Neural cell (in vitro differentiated cells): ENCODE measurements at regions not wholly inside any gene's neighbourhood (a gene's known extent, or its start where the extent isn't known, plus 50 kb on each side); places are given as distances from the start of the nearest gene placed in this dataset.

Source experiments
- H2AFZ ChIP-seq: fragments of 200-600, 300-800 bp; sonication (generic), shearing (Covaris generic); 2 replicates; pipeline ENCODE4 v1.6.0; 2014; ENCODE audit warnings: low read depth, mild to moderate bottlenecking, antibody characterized with exemption, low read length, moderate library complexity
- H3F3A ChIP-seq: fragments of 200-600 bp; shearing (Covaris generic); 2 replicates; pipeline ENCODE4 v1.6.1; 2016; ENCODE audit warnings: mild to moderate bottlenecking, moderate library complexity, mixed read lengths, antibody characterized with exemption, low read length; ENCODE audit not compliant: insufficient read depth, poor library complexity, severe bottlenecking
- H3K27ac ChIP-seq: fragments of 200-600, 300-800 bp; sonication (generic), shearing (Covaris generic); 2 replicates; pipeline ENCODE4 v1.5.1; 2014; ENCODE audit warnings: mild to moderate bottlenecking, low read length, moderate library complexity
- H3K27me3 ChIP-seq: fragments of 300-800, 200-600 bp; sonication (generic), shearing (Covaris generic); 2 replicates; pipeline ENCODE4 v1.6.0; 2014; ENCODE audit warnings: mild to moderate bottlenecking, low read depth, low read length, moderate library complexity; ENCODE audit not compliant: insufficient read depth
- H3K36me3 ChIP-seq: fragments of 300-800, 200-600 bp; sonication (generic), shearing (Covaris generic); 2 replicates; pipeline ENCODE4 v1.5.1; 2014; ENCODE audit warnings: mild to moderate bottlenecking, antibody characterized with exemption, low read length, moderate library complexity; ENCODE audit not compliant: insufficient read depth
- H3K4me2 ChIP-seq: fragments of 300-800, 200-600 bp; sonication (generic), shearing (Covaris generic); 2 replicates; pipeline ENCODE4 v1.6.0; 2014; ENCODE audit warnings: mild to moderate bottlenecking, low read length
- H3K4me3 ChIP-seq: fragments of 300-800, 200-600 bp; sonication (generic), shearing (Covaris generic); 2 replicates; pipeline ENCODE4 v1.5.1; 2014; ENCODE audit warnings: mild to moderate bottlenecking, low read length, moderate library complexity
- H3K79me2 ChIP-seq: fragments of 200-600 bp; shearing (Covaris generic); replicated peaks from 2 replicates; pipeline ENCODE4 v1.6.0; 2014; ENCODE audit warnings: mild to moderate bottlenecking, low read length, moderate library complexity; ENCODE audit not compliant: insufficient read depth
- H3K9ac ChIP-seq: fragments of 300-800, 200-600 bp; sonication (generic), shearing (Covaris generic); 2 replicates; pipeline ENCODE4 v1.6.1; 2016; ENCODE audit warnings: mild to moderate bottlenecking, low read length, mixed read lengths
- H3K9me2 ChIP-seq: fragments of 200-600 bp; shearing (Covaris generic); 2 replicates; pipeline ENCODE4 v1.6.1; 2016; ENCODE audit warnings: mild to moderate bottlenecking, low read length, mixed read lengths; ENCODE audit not compliant: insufficient read depth
- H3K9me3 ChIP-seq: fragments of 200-600, 300-800 bp; sonication (generic), shearing (Covaris generic); 2 replicates; pipeline ENCODE4 v1.6.1; 2016; ENCODE audit warnings: mild to moderate bottlenecking, mixed run types, low read length, moderate library complexity, mixed read lengths
- H4K20me1 ChIP-seq: fragments of 200-600 bp; shearing (Covaris generic); 2 replicates; pipeline ENCODE4 v1.6.1; 2016; ENCODE audit warnings: mild to moderate bottlenecking, mixed run types; ENCODE audit not compliant: insufficient read depth
- EP300 ChIP-seq: fragments of 450-650 bp; conservative IDR thresholded peaks from 2 replicates; pipeline ENCODE4 v1.6.1; 2014; ENCODE audit warnings: antibody characterized with exemption, mild to moderate bottlenecking, moderate library complexity; ENCODE audit not compliant: poor library complexity, severe bottlenecking
- EZH2 ChIP-seq: fragments of 200-600, 300-800 bp; shearing (Covaris generic), sonication (generic); IDR thresholded peaks from 2 replicates; pipeline ENCODE4 v1.6.1; 2014; ENCODE audit warnings: antibody characterized with exemption, low read length, borderline replicate concordance, mild to moderate bottlenecking; ENCODE audit not compliant: insufficient read depth, poor library complexity, severe bottlenecking
- MXI1 ChIP-seq: fragments of 450-650 bp; conservative IDR thresholded peaks from 2 replicates; pipeline ENCODE4 v1.6.1; 2014; ENCODE audit warnings: antibody characterized with exemption, mild to moderate bottlenecking; ENCODE audit not compliant: poor library complexity, severe bottlenecking
- RAD21 ChIP-seq: fragments of 450-650 bp; conservative IDR thresholded peaks from 2 replicates; pipeline ENCODE4 v1.6.1; 2014; ENCODE audit warnings: antibody characterized with exemption, mild to moderate bottlenecking, moderate library complexity
- SMC3 ChIP-seq: fragments of 450-650 bp; conservative IDR thresholded peaks from 2 replicates; pipeline ENCODE4 v1.6.1; 2014; ENCODE audit warnings: antibody characterized with exemption, mild to moderate bottlenecking, moderate library complexity; ENCODE audit not compliant: poor library complexity
- TAF1 ChIP-seq: IDR thresholded peaks from 2 replicates; pipeline ENCODE4 v1.6.1; 2012; ENCODE audit warnings: low read depth
- TF ChIP-seq, protein P1 (sequence below): IDR thresholded peaks from 2 replicates; pipeline ENCODE4 v1.6.1; 2012; ENCODE audit warnings: borderline replicate concordance
- TF ChIP-seq, protein P2 (sequence below): fragments of 450-650 bp; IDR thresholded peaks from 2 replicates; pipeline ENCODE4 v1.5.1; 2014; ENCODE audit warnings: antibody characterized with exemption, mild to moderate bottlenecking, moderate library complexity; ENCODE audit not compliant: poor library complexity, severe bottlenecking

- TF ChIP-seq, protein P1, sequence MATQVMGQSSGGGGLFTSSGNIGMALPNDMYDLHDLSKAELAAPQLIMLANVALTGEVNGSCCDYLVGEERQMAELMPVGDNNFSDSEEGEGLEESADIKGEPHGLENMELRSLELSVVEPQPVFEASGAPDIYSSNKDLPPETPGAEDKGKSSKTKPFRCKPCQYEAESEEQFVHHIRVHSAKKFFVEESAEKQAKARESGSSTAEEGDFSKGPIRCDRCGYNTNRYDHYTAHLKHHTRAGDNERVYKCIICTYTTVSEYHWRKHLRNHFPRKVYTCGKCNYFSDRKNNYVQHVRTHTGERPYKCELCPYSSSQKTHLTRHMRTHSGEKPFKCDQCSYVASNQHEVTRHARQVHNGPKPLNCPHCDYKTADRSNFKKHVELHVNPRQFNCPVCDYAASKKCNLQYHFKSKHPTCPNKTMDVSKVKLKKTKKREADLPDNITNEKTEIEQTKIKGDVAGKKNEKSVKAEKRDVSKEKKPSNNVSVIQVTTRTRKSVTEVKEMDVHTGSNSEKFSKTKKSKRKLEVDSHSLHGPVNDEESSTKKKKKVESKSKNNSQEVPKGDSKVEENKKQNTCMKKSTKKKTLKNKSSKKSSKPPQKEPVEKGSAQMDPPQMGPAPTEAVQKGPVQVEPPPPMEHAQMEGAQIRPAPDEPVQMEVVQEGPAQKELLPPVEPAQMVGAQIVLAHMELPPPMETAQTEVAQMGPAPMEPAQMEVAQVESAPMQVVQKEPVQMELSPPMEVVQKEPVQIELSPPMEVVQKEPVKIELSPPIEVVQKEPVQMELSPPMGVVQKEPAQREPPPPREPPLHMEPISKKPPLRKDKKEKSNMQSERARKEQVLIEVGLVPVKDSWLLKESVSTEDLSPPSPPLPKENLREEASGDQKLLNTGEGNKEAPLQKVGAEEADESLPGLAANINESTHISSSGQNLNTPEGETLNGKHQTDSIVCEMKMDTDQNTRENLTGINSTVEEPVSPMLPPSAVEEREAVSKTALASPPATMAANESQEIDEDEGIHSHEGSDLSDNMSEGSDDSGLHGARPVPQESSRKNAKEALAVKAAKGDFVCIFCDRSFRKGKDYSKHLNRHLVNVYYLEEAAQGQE: no peak
These were observed 192.9 kb upstream of the CNKSR2 start (continued) for GRCh38 chrX:21181232-21181853.

DNA sequence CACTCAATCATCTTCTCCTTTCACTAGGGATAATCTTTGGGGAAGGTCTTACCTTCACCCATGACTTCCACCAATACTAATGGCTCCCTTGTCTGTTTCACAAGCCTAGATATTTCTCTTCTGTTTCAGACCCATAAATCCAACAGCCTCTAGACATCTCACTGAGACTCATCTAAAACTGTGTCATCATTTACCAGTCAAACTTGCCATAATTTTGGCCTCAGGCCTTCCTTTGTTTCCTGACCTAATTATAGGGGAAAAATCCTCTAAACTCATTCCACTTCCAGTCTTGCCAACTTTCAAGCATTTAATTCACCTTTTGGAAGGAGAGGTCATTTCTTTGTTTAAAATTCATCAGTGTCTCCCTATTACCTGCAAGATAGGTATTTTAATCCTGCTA lies 181.0 kb upstream of the CNKSR2 start:
- Histone ChIP-seq H4K20me1 (no peaks in the 10 kb centered on the region), H3K27me3 (no peaks in the 10 kb centered on the region), H3K79me2 (no peaks in the 10 kb centered on the region), H3K36me3 (no peaks in the 10 kb centered on the region), H3K4me2 (no peak overlapping the region), H3F3A (no peaks in the 10 kb centered on the region), H3K9me2 (no peaks in the 10 kb centered on the region), H2AFZ (no peak overlapping the region), H3K9ac (no peak overlapping the region), H3K27ac (no peak overlapping the region), H3K9me3 (no peaks in the 10 kb centered on the region), H3K4me3 (no peak overlapping the region)
- TF ChIP-seq EZH2: no peak
- no peak for TF ChIP-seq TAF1
- TF ChIP-seq SMC3: no peak
- TF ChIP-seq, protein P2, sequence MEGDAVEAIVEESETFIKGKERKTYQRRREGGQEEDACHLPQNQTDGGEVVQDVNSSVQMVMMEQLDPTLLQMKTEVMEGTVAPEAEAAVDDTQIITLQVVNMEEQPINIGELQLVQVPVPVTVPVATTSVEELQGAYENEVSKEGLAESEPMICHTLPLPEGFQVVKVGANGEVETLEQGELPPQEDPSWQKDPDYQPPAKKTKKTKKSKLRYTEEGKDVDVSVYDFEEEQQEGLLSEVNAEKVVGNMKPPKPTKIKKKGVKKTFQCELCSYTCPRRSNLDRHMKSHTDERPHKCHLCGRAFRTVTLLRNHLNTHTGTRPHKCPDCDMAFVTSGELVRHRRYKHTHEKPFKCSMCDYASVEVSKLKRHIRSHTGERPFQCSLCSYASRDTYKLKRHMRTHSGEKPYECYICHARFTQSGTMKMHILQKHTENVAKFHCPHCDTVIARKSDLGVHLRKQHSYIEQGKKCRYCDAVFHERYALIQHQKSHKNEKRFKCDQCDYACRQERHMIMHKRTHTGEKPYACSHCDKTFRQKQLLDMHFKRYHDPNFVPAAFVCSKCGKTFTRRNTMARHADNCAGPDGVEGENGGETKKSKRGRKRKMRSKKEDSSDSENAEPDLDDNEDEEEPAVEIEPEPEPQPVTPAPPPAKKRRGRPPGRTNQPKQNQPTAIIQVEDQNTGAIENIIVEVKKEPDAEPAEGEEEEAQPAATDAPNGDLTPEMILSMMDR: no peak
- TF ChIP-seq, protein P1: no peak
- no peak for TF ChIP-seq RAD21
- no peak for TF ChIP-seq MXI1
- TF ChIP-seq EP300: no peak
